ENCODE measurements at regions not wholly inside any gene's neighbourhood (a gene's known extent, or its start where the extent isn't known, plus 50 kb on each side); places are given as distances from the start of the nearest gene placed in this dataset.

- TF ChIP-seq, protein P1, sequence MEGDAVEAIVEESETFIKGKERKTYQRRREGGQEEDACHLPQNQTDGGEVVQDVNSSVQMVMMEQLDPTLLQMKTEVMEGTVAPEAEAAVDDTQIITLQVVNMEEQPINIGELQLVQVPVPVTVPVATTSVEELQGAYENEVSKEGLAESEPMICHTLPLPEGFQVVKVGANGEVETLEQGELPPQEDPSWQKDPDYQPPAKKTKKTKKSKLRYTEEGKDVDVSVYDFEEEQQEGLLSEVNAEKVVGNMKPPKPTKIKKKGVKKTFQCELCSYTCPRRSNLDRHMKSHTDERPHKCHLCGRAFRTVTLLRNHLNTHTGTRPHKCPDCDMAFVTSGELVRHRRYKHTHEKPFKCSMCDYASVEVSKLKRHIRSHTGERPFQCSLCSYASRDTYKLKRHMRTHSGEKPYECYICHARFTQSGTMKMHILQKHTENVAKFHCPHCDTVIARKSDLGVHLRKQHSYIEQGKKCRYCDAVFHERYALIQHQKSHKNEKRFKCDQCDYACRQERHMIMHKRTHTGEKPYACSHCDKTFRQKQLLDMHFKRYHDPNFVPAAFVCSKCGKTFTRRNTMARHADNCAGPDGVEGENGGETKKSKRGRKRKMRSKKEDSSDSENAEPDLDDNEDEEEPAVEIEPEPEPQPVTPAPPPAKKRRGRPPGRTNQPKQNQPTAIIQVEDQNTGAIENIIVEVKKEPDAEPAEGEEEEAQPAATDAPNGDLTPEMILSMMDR (IDR thresholded peaks at IDR 0.05): no peak
- no peak for TF ChIP-seq POLR2A (IDR thresholded peaks at IDR 0.05)
These were observed 395.2 kb downstream of the TUSC7 start for GRCh38 chr3:117104792-117105191.

Data from lower leg skin (tissue), 3 donors.